ENCODE measurements at regions not wholly inside any gene's neighbourhood (a gene's known extent, or its start where the extent isn't known, plus 50 kb on each side); places are given as distances from the start of the nearest gene placed in this dataset.

- DNase-seq (ENCODE audit: low read depth in 2 of 2) = no peak
Observed at GRCh38 chr3:159928666-159929065, 60.0 kb upstream of the IL12A start.

GRCh38 chr3:159929171-159930141, 59.2 kb upstream of the IL12A start:
- no peak for DNase-seq (ENCODE audit: low read depth in 2 of 2)

DNA sequence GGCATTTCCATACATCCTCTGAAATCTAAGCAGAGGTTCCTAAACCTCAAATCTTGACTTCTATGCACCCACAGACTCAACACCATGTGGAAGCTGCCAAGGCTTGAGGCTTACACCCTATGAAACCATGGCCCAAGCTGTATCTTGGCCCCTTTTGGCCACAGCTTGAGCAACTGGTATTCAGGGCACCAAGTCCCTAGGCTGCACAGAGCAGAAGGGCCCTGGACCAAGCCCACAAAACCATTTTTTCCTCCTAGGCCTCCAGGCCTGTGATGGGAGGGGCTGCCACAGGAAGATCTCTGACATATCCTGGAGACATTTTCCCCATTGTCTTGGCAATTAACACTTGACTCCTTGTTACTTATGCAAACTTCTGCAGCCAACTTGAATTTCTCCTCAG, 54.4 kb upstream of the IL12A start:
- no peak for DNase-seq (ENCODE audit: low read depth in 2 of 2)

- no peak for DNase-seq (ENCODE audit: low read depth in 2 of 2)
Observed at GRCh38 chr3:159936541-159936940, 52.1 kb upstream of the IL12A start.

DNA sequence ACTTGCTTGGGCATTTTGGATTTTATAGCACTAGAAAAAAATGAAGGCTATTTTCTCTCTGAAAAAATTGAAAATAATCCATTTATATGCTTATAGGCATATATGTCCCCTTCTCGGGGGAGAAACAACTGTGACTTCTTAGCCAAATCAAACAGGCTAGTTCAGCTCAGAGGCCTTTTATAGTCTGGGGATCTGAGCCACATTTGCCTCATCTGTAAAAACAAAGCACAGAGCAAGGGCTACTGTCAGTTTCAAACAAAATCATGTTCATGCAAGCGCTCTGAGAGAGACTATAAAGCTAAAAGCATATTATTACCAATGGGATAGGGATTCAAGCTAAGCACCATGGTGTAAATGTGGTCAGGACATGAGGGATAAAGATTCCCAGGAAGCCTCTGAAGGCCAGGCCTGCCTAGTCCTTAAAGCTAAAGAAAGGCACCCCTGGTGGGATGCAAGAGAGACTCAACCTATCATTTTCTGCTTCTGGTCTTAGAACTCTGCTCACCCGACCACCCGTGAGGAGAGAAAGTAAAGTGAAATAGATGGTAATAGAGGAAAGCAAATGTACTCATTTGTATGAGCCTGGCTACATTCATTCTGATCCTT, 51.0 kb upstream of the IL12A start:
- no peak for DNase-seq (ENCODE audit: low read depth in 2 of 2)

- DNase-seq (ENCODE audit: low read depth in 2 of 2) = no peak
Observed at GRCh38 chr3:159938714-159939113, 49.9 kb upstream of the IL12A start.
